Tibial nerve (tissue), 4 donors: ENCODE measurements at regions not wholly inside any gene's neighbourhood (a gene's known extent, or its start where the extent isn't known, plus 50 kb on each side); places are given as distances from the start of the nearest gene placed in this dataset.

Experiments
- DNase-seq, 2 donors: peaks; one replicate each; pipeline ENCODE4 v3.0.0-alpha.2; 2019; ENCODE audit warnings: low spot score in 2 of 2
- H3K27ac ChIP-seq, 4 donors: fragments of 200-600 bp; sonication (generic) in 3 of 4; one replicate each; pipeline ENCODE4 v1.5.1; 2017 to 2019; ENCODE audit warnings: mild to moderate bottlenecking in 1 of 4
- H3K27me3 ChIP-seq, 2 donors: fragments of 200-600 bp; sonication (generic) in 1 of 2; one replicate each; pipeline versions ENCODE4 v1.5.1 to v1.6.0; 2017 to 2019
- H3K36me3 ChIP-seq, 3 donors: fragments of 200-600 bp; sonication (generic); one replicate each; pipeline ENCODE4 v1.5.1; 2018 to 2019
- H3K4me1 ChIP-seq, 4 donors: fragments of 200-600 bp; sonication (generic) in 3 of 4; one replicate each; pipeline ENCODE4 v1.5.1; 2017 to 2019
- H3K4me3 ChIP-seq, 4 donors: fragments of 200-600 bp; sonication (generic) in 3 of 4; one replicate each; pipeline ENCODE4 v1.5.1; 2017 to 2019; ENCODE audit warnings: mild to moderate bottlenecking in 1 of 4, moderate library complexity in 1 of 4
- H3K9me3 ChIP-seq, 4 donors: fragments of 200-600 bp; sonication (generic) in 3 of 4; one replicate each; pipeline ENCODE4 v1.5.1; 2017 to 2019
- EP300 ChIP-seq, 2 donors: sonication (generic); formaldehyde crosslinking; IDR thresholded peaks; one replicate each; pipeline ENCODE4 v1.6.1; 2017; ENCODE audit warnings: antibody characterized with exemption in 2 of 2, mild to moderate bottlenecking in 1 of 2
- POLR2A ChIP-seq, 2 donors: fragments of 450-650 bp; IDR thresholded peaks; one replicate each; pipeline ENCODE4 v1.6.1; 2017; ENCODE audit warnings: antibody characterized with exemption in 2 of 2, mild to moderate bottlenecking in 2 of 2, moderate library complexity in 2 of 2
- whole genome bisulfite sequencing, 2 donors: methylation state at CpG; one replicate each; pipeline ENCODE4 v1.1.5; 2018; 5-methylcytosine and 5-hydroxymethylcytosine counted together
- TF ChIP-seq, protein P1 (sequence below), 5 experiments: fragments of 200-600 bp in 3 of 5; fragments of 450-650 bp in 2 of 5; sonication (generic) in 3 of 5; IDR thresholded peaks; one replicate each; pipeline ENCODE4 v1.5.1; 2016 to 2019; ENCODE audit warnings: antibody characterized with exemption in 5 of 5, mild to moderate bottlenecking in 3 of 5, moderate library complexity in 2 of 5

- TF ChIP-seq POLR2A (IDR thresholded peaks at IDR 0.05) (no peak), EP300 (IDR thresholded peaks at IDR 0.05) (no peak)
- TF ChIP-seq, protein P1, sequence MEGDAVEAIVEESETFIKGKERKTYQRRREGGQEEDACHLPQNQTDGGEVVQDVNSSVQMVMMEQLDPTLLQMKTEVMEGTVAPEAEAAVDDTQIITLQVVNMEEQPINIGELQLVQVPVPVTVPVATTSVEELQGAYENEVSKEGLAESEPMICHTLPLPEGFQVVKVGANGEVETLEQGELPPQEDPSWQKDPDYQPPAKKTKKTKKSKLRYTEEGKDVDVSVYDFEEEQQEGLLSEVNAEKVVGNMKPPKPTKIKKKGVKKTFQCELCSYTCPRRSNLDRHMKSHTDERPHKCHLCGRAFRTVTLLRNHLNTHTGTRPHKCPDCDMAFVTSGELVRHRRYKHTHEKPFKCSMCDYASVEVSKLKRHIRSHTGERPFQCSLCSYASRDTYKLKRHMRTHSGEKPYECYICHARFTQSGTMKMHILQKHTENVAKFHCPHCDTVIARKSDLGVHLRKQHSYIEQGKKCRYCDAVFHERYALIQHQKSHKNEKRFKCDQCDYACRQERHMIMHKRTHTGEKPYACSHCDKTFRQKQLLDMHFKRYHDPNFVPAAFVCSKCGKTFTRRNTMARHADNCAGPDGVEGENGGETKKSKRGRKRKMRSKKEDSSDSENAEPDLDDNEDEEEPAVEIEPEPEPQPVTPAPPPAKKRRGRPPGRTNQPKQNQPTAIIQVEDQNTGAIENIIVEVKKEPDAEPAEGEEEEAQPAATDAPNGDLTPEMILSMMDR (IDR thresholded peaks at IDR 0.05): no peak
- WGBS, 2 donors: 85 to 90% methylated on average over 4 of the region's 4 CpGs
- Histone ChIP-seq H3K9me3 (no peaks in the 10 kb centered on the region), H3K4me1 (peaks cover 0 to 25% (median 14%) of the 10 kb centered on the region in 4 donors), H3K27ac (no peak overlapping the region), H3K27me3 (no peaks in the 10 kb centered on the region), H3K36me3 (no peaks in the 10 kb centered on the region), H3K4me3 (no peak overlapping the region)
- no peak for DNase-seq
Observed at GRCh38 chr13:50670847-50671496, 172.5 kb downstream of the DLEU7 start.

GRCh38 chr13:50671497-50671850 is 172.0 kb downstream of the DLEU7 start:
- TF ChIP-seq POLR2A (IDR thresholded peaks at IDR 0.05) (no peak), EP300 (IDR thresholded peaks at IDR 0.05) (no peak)
- TF ChIP-seq, protein P1 (IDR thresholded peaks at IDR 0.05): no peak
- Histone ChIP-seq H3K4me1 (peaks cover 0 to 30% (median 18%) of the 10 kb centered on the region in 4 donors), H3K36me3 (no peaks in the 10 kb centered on the region), H3K9me3 (no peaks in the 10 kb centered on the region), H3K27ac (no peak overlapping the region), H3K4me3 (no peak overlapping the region), H3K27me3 (no peaks in the 10 kb centered on the region)
- DNase-seq: no peak
- WGBS, 2 donors: 85 to 87% methylated on average over 3 of the region's 3 CpGs

GRCh38 chr13:50672025-50672424 is 171.5 kb downstream of the DLEU7 start:
- no peak for DNase-seq
- H3K9me3 ChIP-seq: no peaks in the 10 kb centered on the region
- no peak overlapping the region for H3K27ac ChIP-seq
- no peak overlapping the region for H3K4me3 ChIP-seq
- no peaks in the 10 kb centered on the region for H3K27me3 ChIP-seq
- no peaks in the 10 kb centered on the region for H3K36me3 ChIP-seq
- TF ChIP-seq POLR2A (IDR thresholded peaks at IDR 0.05) (no peak), EP300 (IDR thresholded peaks at IDR 0.05) (no peak)
- TF ChIP-seq, protein P1 (IDR thresholded peaks at IDR 0.05): no peak
- peaks cover 0 to 35% (median 19%) of the 10 kb centered on the region in 4 donors for H3K4me1 ChIP-seq

- Histone ChIP-seq H3K27me3 (no peaks in the 10 kb centered on the region), H3K4me3 (no peak overlapping the region), H3K27ac (no peak overlapping the region), H3K9me3 (no peaks in the 10 kb centered on the region), H3K36me3 (no peaks in the 10 kb centered on the region), H3K4me1 (peaks cover 0 to 61% (median 25%) of the 10 kb centered on the region in 4 donors)
- no peak for DNase-seq
- WGBS, 2 donors: 58 to 73% methylated on average over 4 of the region's 4 CpGs
- TF ChIP-seq, protein P1 (IDR thresholded peaks at IDR 0.05): no peak
- no peak for TF ChIP-seq EP300 (IDR thresholded peaks at IDR 0.05)
Observed at GRCh38 chr13:50675651-50676050, 167.8 kb downstream of the DLEU7 start.

DNA sequence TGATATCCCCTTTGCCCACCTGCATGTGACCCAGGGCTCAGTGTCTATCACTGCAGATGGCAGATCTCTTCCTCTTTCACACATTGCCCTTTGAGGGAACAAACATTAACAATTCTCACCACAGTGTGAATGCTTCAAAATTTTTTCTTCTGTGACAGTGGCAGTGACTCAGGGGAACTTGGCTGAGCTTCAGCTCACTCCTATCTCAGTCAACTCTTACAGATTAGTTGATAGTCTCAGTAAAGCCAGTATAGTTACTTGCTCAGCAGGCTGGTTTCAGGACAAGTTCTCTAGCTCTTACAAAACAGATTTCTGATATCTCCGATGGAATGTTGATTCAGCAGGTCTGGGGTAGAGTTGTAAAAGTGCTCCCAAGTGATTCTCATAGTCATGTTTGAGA is 166.9 kb downstream of the DLEU7 start:
- WGBS, 2 donors: 19 to 29% methylated on average over 1 of the region's 1 CpG
- no peaks in the 10 kb centered on the region for H3K9me3 ChIP-seq
- DNase-seq: no peak
- no peak overlapping the region for H3K4me3 ChIP-seq
- peak overlapping the region in 2 of 4 donors; percentile 70 to 87 for H3K27ac ChIP-seq
- no peaks in the 10 kb centered on the region for H3K36me3 ChIP-seq
- peaks cover 0 to 63% (median 26%) of the 10 kb centered on the region in 4 donors for H3K4me1 ChIP-seq
- H3K27me3 ChIP-seq: no peaks in the 10 kb centered on the region
- TF ChIP-seq EP300 (IDR thresholded peaks at IDR 0.05): no peak
- TF ChIP-seq POLR2A (IDR thresholded peaks at IDR 0.05): no peak
- TF ChIP-seq, protein P1 (IDR thresholded peaks at IDR 0.05): no peak
